Colonic mucosa (tissue), 4 donors: ENCODE measurements at regions not wholly inside any gene's neighbourhood (a gene's known extent, or its start where the extent isn't known, plus 50 kb on each side); places are given as distances from the start of the nearest gene placed in this dataset.

Source experiments
- DNase-seq: peaks from one replicate; pipeline ENCODE4 v3.0.0-alpha.2; 2020
- H3K27ac ChIP-seq: fragments of 200-600 bp; one replicate; pipeline ENCODE4 v1.8.0; 2021
- H3K27me3 ChIP-seq: fragments of 200-600 bp; one replicate; pipeline ENCODE4 v1.8.0; 2021
- H3K36me3 ChIP-seq: fragments of 200-600 bp; one replicate; pipeline ENCODE4 v1.8.0; 2021
- H3K4me1 ChIP-seq: fragments of 200-600 bp; one replicate; pipeline ENCODE4 v1.8.0; 2021; ENCODE audit warnings: mild to moderate bottlenecking
- H3K4me3 ChIP-seq: fragments of 200-600 bp; one replicate; pipeline ENCODE4 v1.8.0; 2021
- H3K9ac ChIP-seq, 2 donors: one replicate each; pipeline ENCODE4 v1.7.0; 2013; ENCODE audit warnings: control low read depth in 2 of 2, low read depth in 2 of 2, low read length in 2 of 2
- H3K9me3 ChIP-seq: fragments of 200-600 bp; one replicate; pipeline ENCODE4 v1.8.0; 2021
- intact Hi-C: fragments of 100-400 bp; cut with DNase I; formaldehyde crosslinking; loops from one replicate; pipeline ENCODE4 v1.14.1; 2022
- TF ChIP-seq, protein P1 (sequence below): fragments of 200-600 bp; IDR thresholded peaks from one replicate; pipeline ENCODE4 v1.8.0; 2022; ENCODE audit warnings: antibody characterized with exemption, mild to moderate bottlenecking
- donor health status: healthy.
- donor health status: DM: no; HTN: no; CAD: no.
- donor health status: DM: no; HTN: no; CAD: no.

DNA sequence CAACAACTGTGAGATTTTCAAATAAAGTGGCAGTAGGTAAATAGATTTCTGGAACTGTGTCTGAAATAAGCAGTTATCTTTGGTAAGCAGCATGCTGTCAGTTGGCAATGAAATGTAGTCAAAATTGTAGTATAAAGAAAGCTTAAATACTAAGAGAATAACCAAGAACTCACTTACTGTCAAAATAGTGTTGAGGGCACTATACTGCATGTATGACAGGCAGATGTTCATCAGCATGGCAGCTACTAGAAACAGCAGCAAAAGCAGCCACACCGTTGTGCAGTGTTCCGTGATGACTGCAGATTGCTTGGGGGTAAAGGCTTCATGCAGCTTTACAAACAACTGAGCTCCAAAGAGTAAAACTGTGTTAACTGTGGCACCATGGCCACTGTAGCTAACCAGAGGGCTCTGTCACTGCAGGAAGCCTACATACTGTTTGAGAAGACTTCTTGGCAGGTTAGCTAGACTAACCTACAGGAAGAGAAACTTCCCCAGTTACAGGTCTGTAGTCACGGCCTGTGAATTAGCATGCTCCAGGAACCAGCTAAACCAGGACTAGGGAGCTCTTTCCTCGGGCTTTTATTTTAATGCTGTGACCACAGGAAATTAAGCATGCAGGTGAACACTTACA, 459.7 kb downstream of the TBL1XR1 start:
- intact Hi-C loops, result no loop called here
- Histone ChIP-seq H3K9ac (no peak overlapping the region), H3K9me3 (no peaks in the 10 kb centered on the region), H3K4me3 (no peak overlapping the region), H3K27ac (no peak overlapping the region), H3K4me1 (no peaks in the 10 kb centered on the region), H3K36me3 (no peaks in the 10 kb centered on the region), H3K27me3 (no peaks in the 10 kb centered on the region)
- DNase-seq, result no peak
- TF ChIP-seq, protein P1, sequence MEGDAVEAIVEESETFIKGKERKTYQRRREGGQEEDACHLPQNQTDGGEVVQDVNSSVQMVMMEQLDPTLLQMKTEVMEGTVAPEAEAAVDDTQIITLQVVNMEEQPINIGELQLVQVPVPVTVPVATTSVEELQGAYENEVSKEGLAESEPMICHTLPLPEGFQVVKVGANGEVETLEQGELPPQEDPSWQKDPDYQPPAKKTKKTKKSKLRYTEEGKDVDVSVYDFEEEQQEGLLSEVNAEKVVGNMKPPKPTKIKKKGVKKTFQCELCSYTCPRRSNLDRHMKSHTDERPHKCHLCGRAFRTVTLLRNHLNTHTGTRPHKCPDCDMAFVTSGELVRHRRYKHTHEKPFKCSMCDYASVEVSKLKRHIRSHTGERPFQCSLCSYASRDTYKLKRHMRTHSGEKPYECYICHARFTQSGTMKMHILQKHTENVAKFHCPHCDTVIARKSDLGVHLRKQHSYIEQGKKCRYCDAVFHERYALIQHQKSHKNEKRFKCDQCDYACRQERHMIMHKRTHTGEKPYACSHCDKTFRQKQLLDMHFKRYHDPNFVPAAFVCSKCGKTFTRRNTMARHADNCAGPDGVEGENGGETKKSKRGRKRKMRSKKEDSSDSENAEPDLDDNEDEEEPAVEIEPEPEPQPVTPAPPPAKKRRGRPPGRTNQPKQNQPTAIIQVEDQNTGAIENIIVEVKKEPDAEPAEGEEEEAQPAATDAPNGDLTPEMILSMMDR, result no peak

DNA sequence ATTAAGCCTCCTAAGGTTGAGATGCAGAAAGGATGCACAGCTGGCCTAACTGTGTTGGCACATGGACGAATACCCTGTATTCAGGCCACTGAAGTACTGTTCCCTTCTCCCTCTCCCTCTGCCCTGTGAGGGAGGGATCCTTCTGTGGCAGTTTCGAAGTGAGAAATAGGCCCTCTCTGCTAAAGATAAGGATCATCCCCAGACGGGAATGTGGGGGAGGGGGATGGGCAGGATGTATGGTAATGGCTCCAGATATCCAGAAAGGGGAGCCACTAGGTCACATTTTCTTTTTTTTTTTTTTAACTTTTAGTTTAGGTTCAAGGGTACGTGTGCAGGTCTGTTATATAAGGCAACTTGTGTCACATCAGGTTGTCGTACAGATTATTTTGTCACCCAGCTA, 463.1 kb downstream of the TBL1XR1 start:
- no peak overlapping the region for H3K27ac ChIP-seq
- no peaks in the 10 kb centered on the region for H3K27me3 ChIP-seq
- TF ChIP-seq, protein P1, result no peak
- no peak for DNase-seq
- H3K4me3 ChIP-seq, result no peak overlapping the region
- no peak overlapping the region for H3K9ac ChIP-seq
- no peaks in the 10 kb centered on the region for H3K9me3 ChIP-seq
- H3K36me3 ChIP-seq, result no peaks in the 10 kb centered on the region
- intact Hi-C loops, result no loop called here
- H3K4me1 ChIP-seq, result no peaks in the 10 kb centered on the region

GRCh38 chr3:176724394-176724759, 472.9 kb downstream of the TBL1XR1 start:
- no peak for DNase-seq
- Histone ChIP-seq H3K4me1 (no peaks in the 10 kb centered on the region), H3K9ac (no peak overlapping the region), H3K4me3 (no peak overlapping the region), H3K27ac (no peak overlapping the region), H3K27me3 (no peaks in the 10 kb centered on the region), H3K9me3 (no peaks in the 10 kb centered on the region), H3K36me3 (no peaks in the 10 kb centered on the region)
- intact Hi-C loops, result no loop called here
- TF ChIP-seq, protein P1, result no peak

DNA sequence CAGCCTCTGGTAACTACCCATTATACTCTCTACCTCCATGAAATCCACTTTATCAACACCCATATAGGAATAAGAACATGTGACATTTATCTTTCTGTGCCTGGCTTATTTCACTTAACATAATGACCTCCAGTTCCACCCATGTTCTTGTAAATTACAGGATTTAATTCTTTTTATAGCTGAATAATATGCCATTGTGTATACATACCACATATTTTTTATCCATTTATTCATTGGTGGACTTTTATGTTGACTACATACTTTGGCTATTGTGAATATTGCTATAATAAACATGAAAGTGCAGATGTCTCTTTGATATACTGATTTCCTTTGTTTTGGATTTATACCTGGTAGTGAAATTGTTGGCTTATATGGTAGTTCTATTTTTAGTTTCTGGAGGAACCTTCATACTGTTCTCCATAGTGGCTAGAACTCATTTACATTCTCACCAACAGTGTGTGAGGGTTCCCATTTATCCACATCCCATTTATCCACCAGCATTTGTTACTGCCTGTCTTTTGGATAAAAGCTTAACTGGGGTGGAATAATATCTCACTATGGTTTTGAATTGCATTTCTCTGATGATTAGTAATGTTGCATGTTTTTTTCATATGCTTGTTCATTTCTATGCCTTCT, 473.4 kb downstream of the TBL1XR1 start:
- TF ChIP-seq, protein P1, result no peak
- Histone ChIP-seq H3K9me3 (no peaks in the 10 kb centered on the region), H3K27me3 (no peaks in the 10 kb centered on the region), H3K36me3 (no peaks in the 10 kb centered on the region), H3K4me3 (no peak overlapping the region), H3K9ac (no peak overlapping the region), H3K4me1 (no peaks in the 10 kb centered on the region), H3K27ac (no peak overlapping the region)
- no peak for DNase-seq
- intact Hi-C loops, result no loop called here

DNA sequence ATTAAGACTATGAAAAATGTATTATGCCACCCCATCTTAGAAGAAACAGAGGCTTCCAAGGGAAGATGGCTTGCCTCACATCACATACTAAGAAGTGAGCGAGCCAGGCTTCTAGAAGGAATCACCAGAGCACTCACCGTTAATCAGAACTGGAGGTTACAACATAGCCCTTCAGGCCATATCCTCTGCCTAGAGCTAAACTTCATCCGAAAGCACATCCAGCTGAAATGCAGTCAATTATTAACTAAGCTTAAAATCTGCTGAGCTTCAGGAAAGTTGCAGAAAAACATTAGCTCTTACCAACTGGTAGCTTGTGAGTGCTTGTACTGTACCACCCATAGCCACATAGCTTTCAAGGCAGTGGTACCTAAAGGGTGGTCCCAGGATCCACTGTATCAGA, 483.2 kb downstream of the TBL1XR1 start:
- Histone ChIP-seq H3K9me3 (no peaks in the 10 kb centered on the region), H3K27me3 (no peaks in the 10 kb centered on the region), H3K9ac (no peak overlapping the region), H3K4me3 (no peak overlapping the region), H3K27ac (no peak overlapping the region), H3K4me1 (no peaks in the 10 kb centered on the region), H3K36me3 (no peaks in the 10 kb centered on the region)
- DNase-seq, result no peak
- TF ChIP-seq, protein P1, result no peak
- intact Hi-C loops, result no loop called here
